H9 (cell line): ENCODE measurements at regions not wholly inside any gene's neighbourhood (a gene's known extent, or its start where the extent isn't known, plus 50 kb on each side); places are given as distances from the start of the nearest gene placed in this dataset.

Source experiments
- DNase-seq: peaks from one replicate; pipeline ENCODE4 v3.0.0-alpha.2; 2017
- H2AFZ ChIP-seq: one replicate; pipeline ENCODE4 v1.6.1; 2013; ENCODE audit warnings: mild to moderate bottlenecking, low read length, control low read depth, moderate library complexity
- H2AK5ac ChIP-seq: 2 replicates; pipeline ENCODE4 v1.6.1; 2013; ENCODE audit warnings: low read length, control low read depth, mixed read lengths; ENCODE audit not compliant: insufficient read length
- H2BK120ac ChIP-seq: one replicate; pipeline ENCODE4 v1.6.1; 2013; ENCODE audit warnings: low read depth, mild to moderate bottlenecking, low read length, control low read depth, inconsistent platforms; ENCODE audit not compliant: poor library complexity, severe bottlenecking
- H2BK12ac ChIP-seq: 2 replicates; pipeline ENCODE4 v1.6.1; 2013; ENCODE audit warnings: low read length, control low read depth, mixed read lengths, low read depth; ENCODE audit not compliant: insufficient read length
- H2BK15ac ChIP-seq: 2 replicates; pipeline ENCODE4 v1.6.1; 2013; ENCODE audit warnings: low read depth, low read length, control low read depth
- H2BK20ac ChIP-seq: one replicate; pipeline ENCODE4 v1.6.1; 2013; ENCODE audit warnings: low read depth, mild to moderate bottlenecking, low read length, control low read depth, inconsistent platforms; ENCODE audit not compliant: poor library complexity, severe bottlenecking
- H2BK5ac ChIP-seq: 2 replicates; pipeline ENCODE4 v1.6.1; 2013; ENCODE audit warnings: low read length, control low read depth, mixed read lengths; ENCODE audit not compliant: insufficient read length
- H3K14ac ChIP-seq: 2 replicates; pipeline ENCODE4 v1.6.1; 2013; ENCODE audit warnings: low read length, control low read depth; ENCODE audit not compliant: insufficient read depth
- H3K18ac ChIP-seq: 2 replicates; pipeline ENCODE4 v1.6.1; 2013; ENCODE audit warnings: low read depth, mild to moderate bottlenecking, mixed read lengths, low read length, control low read depth; ENCODE audit not compliant: insufficient read length
- H3K23ac ChIP-seq: 2 replicates; pipeline ENCODE4 v1.6.1; 2013; ENCODE audit warnings: low read length, control low read depth, mixed read lengths, low read depth; ENCODE audit not compliant: insufficient read length
- H3K23me2 ChIP-seq: 2 replicates; pipeline ENCODE4 v1.6.1; 2013; ENCODE audit warnings: low read depth, mild to moderate bottlenecking, mixed read lengths, low read length, control low read depth; ENCODE audit not compliant: insufficient read length, poor library complexity, severe bottlenecking
- H3K27ac ChIP-seq: 2 replicates; pipeline ENCODE4 v1.5.1; 2013; ENCODE audit warnings: low read length, control low read depth, mixed read lengths, low read depth; ENCODE audit not compliant: insufficient read length
- H3K27me3 ChIP-seq: 2 replicates; pipeline ENCODE4 v1.6.1; 2013; ENCODE audit warnings: low read length, control low read depth, inconsistent platforms; ENCODE audit not compliant: insufficient read depth
- H3K4ac ChIP-seq: 2 replicates; pipeline ENCODE4 v1.6.1; 2013; ENCODE audit warnings: low read depth, mild to moderate bottlenecking, control low read depth, inconsistent platforms, low read length, moderate library complexity
- H3K4me1 ChIP-seq: 2 replicates; pipeline ENCODE4 v1.6.1; 2013; ENCODE audit warnings: low read length, control low read depth, inconsistent platforms; ENCODE audit not compliant: insufficient read depth
- H3K4me2 ChIP-seq: 2 replicates; pipeline ENCODE4 v1.6.1; 2013; ENCODE audit warnings: low read length, control low read depth, mixed read lengths; ENCODE audit not compliant: insufficient read length, insufficient read depth
- H3K56ac ChIP-seq: 2 replicates; pipeline ENCODE4 v1.6.1; 2013; ENCODE audit warnings: low read depth, mild to moderate bottlenecking, mixed read lengths, low read length, control low read depth; ENCODE audit not compliant: insufficient read length
- H3K79me1 ChIP-seq: 2 replicates; pipeline ENCODE4 v1.6.1; 2013; ENCODE audit warnings: low read depth, mild to moderate bottlenecking, moderate library complexity, low read length, control low read depth, inconsistent platforms; ENCODE audit not compliant: insufficient read depth, poor library complexity, severe bottlenecking
- H3K79me2 ChIP-seq: 2 replicates; pipeline ENCODE4 v1.6.1; 2013; ENCODE audit warnings: low read length, control low read depth, inconsistent platforms; ENCODE audit not compliant: insufficient read depth
- H3K9ac ChIP-seq: 2 replicates; pipeline ENCODE4 v1.6.1; 2013; ENCODE audit warnings: low read length, control low read depth, mixed read lengths; ENCODE audit not compliant: insufficient read length; ENCODE audit errors: extremely low read depth
- H3K9me3 ChIP-seq: one replicate; pipeline ENCODE4 v1.6.1; 2013; ENCODE audit warnings: low read depth, low read length, inconsistent platforms; ENCODE audit not compliant: control insufficient read depth
- H3T11ph ChIP-seq: one replicate; pipeline ENCODE4 v1.6.1; 2013; ENCODE audit warnings: mild to moderate bottlenecking, low read length, control low read depth, inconsistent platforms
- H4K20me1 ChIP-seq: one replicate; pipeline ENCODE4 v1.6.1; 2013; ENCODE audit not compliant: control insufficient read depth, insufficient read length, insufficient read depth
- H4K5ac ChIP-seq: 2 replicates; pipeline ENCODE4 v1.6.1; 2013; ENCODE audit warnings: low read depth, mild to moderate bottlenecking, mixed read lengths, low read length, control low read depth; ENCODE audit not compliant: insufficient read length
- H4K8ac ChIP-seq: replicated peaks from 2 replicates; pipeline ENCODE4 v1.6.1; 2013; ENCODE audit warnings: low read length, control low read depth, mixed read lengths, low read depth; ENCODE audit not compliant: insufficient read length
- H4K91ac ChIP-seq: 2 replicates; pipeline ENCODE4 v1.6.1; 2013; ENCODE audit warnings: low read depth, mild to moderate bottlenecking, moderate library complexity, mixed read lengths, low read length, control low read depth; ENCODE audit not compliant: insufficient read length
- H3K27ac Mint-ChIP-seq, 3 experiments: 2 replicates in 2 of 3; 3 replicates in 1 of 3; pipeline ENCODE4 v1.8.0; 2020 to 2021; ENCODE audit warnings: mixed read lengths in 3 of 3, mild to moderate bottlenecking in 1 of 3, moderate library complexity in 1 of 3
- H3K27me3 Mint-ChIP-seq: 2 replicates; pipeline ENCODE4 v1.8.0; 2021; ENCODE audit warnings: low read depth, mild to moderate bottlenecking, moderate library complexity, mixed read lengths
- H3K36me3 Mint-ChIP-seq, 3 experiments: 2 replicates in 2 of 3; 3 replicates in 1 of 3; pipeline ENCODE4 v1.8.0; 2020 to 2021; ENCODE audit warnings: low read depth in 3 of 3, mixed read lengths in 3 of 3; ENCODE audit not compliant: insufficient read depth in 1 of 3
- H3K4me1 Mint-ChIP-seq, 2 experiments: 2 replicates each; pipeline ENCODE4 v1.8.0; 2020; ENCODE audit warnings: mixed read lengths in 2 of 2
- H3K4me3 Mint-ChIP-seq, 2 experiments: 2 replicates in 1 of 2; 3 replicates in 1 of 2; pipeline ENCODE4 v1.8.0; 2020 to 2021; ENCODE audit warnings: mild to moderate bottlenecking in 2 of 2, mixed read lengths in 2 of 2, moderate library complexity in 1 of 2
- H3K9me3 Mint-ChIP-seq, 2 experiments: 2 replicates in 1 of 2; 3 replicates in 1 of 2; pipeline ENCODE4 v1.8.0; 2020; ENCODE audit warnings: mild to moderate bottlenecking in 2 of 2, mixed read lengths in 2 of 2, moderate library complexity in 1 of 2
- WGBS: extraction: QIAGEN DNeasy Blood & Tissue Kit; methylation state at CpG from one replicate; pipeline ENCODE4 v1.1.7; 2013; ENCODE audit warnings: missing lambda C conversion rate, low lambda C conversion rate, mixed read lengths; ENCODE audit not compliant: insufficient read length; ENCODE audit errors: extremely low coverage; 5-methylcytosine and 5-hydroxymethylcytosine counted together
- TF ChIP-seq, protein P1 (sequence below): fragments of 200-600 bp; sonication (generic); conservative IDR thresholded peaks from 3 replicates; pipeline ENCODE4 v1.8.0; 2021; ENCODE audit warnings: antibody characterized with exemption, mild to moderate bottlenecking

DNA sequence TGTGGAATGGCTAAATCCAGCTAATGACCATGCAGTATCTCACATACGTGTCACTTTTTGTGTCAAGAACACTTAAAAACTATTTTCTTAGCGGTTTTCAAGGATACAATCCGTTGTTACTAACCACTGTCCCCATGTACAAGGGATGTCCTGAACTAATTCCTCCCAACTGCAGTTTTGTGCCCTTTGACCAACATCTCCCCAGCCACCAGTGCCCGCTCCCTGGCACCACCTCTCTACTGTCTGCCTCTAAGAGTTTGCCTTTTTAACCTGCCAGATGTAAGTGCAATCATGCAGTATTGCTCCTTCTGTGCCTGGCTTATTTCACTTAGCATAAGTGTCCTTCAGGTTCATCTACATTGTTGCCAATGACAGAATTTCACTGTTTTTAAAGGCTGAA, 315.7 kb downstream of the TMEM121 start:
- H3K4me3 Mint-ChIP-seq = no peak overlapping the region
- peaks cover 96% of the 10 kb centered on the region for H3K9me3 ChIP-seq
- no peak overlapping the region for H3K4ac ChIP-seq
- no peak overlapping the region for H3K56ac ChIP-seq
- no peak overlapping the region for H3K14ac ChIP-seq
- no peak overlapping the region for H2AFZ ChIP-seq
- H4K5ac ChIP-seq = no peak overlapping the region
- no peaks in the 10 kb centered on the region for H3K79me1 ChIP-seq
- H3K9ac ChIP-seq = no peak overlapping the region
- no peaks in the 10 kb centered on the region for H3K79me2 ChIP-seq
- no peaks in the 10 kb centered on the region for H3K4me1 Mint-ChIP-seq
- no peaks in the 10 kb centered on the region for H3K23me2 ChIP-seq
- DNase-seq = no peak
- no peak overlapping the region for H3T11ph ChIP-seq
- no peak overlapping the region for H3K4me2 ChIP-seq
- H3K27ac ChIP-seq = no peak overlapping the region
- H3K27ac Mint-ChIP-seq = no peak overlapping the region
- H2BK120ac ChIP-seq = no peak overlapping the region
- no peak overlapping the region for H2AK5ac ChIP-seq
- H3K9me3 Mint-ChIP-seq = peaks cover 73 to 89% of the 10 kb centered on the region in 2 experiments
- H4K8ac ChIP-seq = no peak overlapping the region
- no peak overlapping the region for H2BK20ac ChIP-seq
- no peak overlapping the region for H3K23ac ChIP-seq
- H3K27me3 ChIP-seq = no peaks in the 10 kb centered on the region
- no peak overlapping the region for H3K18ac ChIP-seq
- no peak overlapping the region for H2BK15ac ChIP-seq
- TF ChIP-seq, protein P1, sequence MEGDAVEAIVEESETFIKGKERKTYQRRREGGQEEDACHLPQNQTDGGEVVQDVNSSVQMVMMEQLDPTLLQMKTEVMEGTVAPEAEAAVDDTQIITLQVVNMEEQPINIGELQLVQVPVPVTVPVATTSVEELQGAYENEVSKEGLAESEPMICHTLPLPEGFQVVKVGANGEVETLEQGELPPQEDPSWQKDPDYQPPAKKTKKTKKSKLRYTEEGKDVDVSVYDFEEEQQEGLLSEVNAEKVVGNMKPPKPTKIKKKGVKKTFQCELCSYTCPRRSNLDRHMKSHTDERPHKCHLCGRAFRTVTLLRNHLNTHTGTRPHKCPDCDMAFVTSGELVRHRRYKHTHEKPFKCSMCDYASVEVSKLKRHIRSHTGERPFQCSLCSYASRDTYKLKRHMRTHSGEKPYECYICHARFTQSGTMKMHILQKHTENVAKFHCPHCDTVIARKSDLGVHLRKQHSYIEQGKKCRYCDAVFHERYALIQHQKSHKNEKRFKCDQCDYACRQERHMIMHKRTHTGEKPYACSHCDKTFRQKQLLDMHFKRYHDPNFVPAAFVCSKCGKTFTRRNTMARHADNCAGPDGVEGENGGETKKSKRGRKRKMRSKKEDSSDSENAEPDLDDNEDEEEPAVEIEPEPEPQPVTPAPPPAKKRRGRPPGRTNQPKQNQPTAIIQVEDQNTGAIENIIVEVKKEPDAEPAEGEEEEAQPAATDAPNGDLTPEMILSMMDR = no peak
- WGBS = no CpG with 5 or more reads among the region's 4 CpGs
- no peak overlapping the region for H4K91ac ChIP-seq
- H3K4me1 ChIP-seq = no peaks in the 10 kb centered on the region
- H3K36me3 Mint-ChIP-seq = peaks cover 21 to 43% (median 27%) of the 10 kb centered on the region in 3 experiments
- peaks cover 6% of the 10 kb centered on the region; the same call in 1 of the 2 replicates for H3K27me3 Mint-ChIP-seq
- no peak overlapping the region for H2BK12ac ChIP-seq
- H4K20me1 ChIP-seq = no peaks in the 10 kb centered on the region
- no peak overlapping the region for H2BK5ac ChIP-seq
